ENCODE measurements at regions not wholly inside any gene's neighbourhood (a gene's known extent, or its start where the extent isn't known, plus 50 kb on each side); places are given as distances from the start of the nearest gene placed in this dataset.

DNA sequence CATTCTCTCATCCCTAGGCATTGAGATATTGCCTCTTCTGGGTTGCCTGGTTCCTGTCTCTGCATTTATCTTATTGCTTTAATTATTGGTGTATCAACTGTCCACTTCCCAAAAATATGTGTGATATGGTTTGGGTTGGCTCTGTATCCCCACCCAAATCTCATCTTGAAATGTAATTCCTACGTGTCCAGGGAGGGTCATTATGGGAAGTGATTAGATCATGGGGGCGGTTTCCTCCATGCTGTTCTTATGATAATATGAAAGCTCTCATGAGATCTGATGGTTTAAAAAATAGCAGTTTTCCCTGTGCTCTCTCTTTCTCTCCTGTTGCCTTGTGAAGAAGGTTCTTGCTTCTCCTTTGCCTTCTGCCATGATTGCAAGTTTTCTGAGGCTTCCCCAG is 308.3 kb upstream of the HS3ST1 start (continued):
- TF ChIP-seq, protein P1, sequence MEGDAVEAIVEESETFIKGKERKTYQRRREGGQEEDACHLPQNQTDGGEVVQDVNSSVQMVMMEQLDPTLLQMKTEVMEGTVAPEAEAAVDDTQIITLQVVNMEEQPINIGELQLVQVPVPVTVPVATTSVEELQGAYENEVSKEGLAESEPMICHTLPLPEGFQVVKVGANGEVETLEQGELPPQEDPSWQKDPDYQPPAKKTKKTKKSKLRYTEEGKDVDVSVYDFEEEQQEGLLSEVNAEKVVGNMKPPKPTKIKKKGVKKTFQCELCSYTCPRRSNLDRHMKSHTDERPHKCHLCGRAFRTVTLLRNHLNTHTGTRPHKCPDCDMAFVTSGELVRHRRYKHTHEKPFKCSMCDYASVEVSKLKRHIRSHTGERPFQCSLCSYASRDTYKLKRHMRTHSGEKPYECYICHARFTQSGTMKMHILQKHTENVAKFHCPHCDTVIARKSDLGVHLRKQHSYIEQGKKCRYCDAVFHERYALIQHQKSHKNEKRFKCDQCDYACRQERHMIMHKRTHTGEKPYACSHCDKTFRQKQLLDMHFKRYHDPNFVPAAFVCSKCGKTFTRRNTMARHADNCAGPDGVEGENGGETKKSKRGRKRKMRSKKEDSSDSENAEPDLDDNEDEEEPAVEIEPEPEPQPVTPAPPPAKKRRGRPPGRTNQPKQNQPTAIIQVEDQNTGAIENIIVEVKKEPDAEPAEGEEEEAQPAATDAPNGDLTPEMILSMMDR (IDR thresholded peaks at IDR 0.05; ENCODE audit: control extremely low read depth in 1 of 3, insufficient read depth in 1 of 3, low read depth in 1 of 3, low read length in 3 of 3), result no peak
- no peak for TF ChIP-seq PHF8 (conservative IDR thresholded peaks at IDR 0.05; ENCODE audit: low read depth, low read length)
- no peak for TF ChIP-seq POU5F1 (IDR thresholded peaks at IDR 0.05; ENCODE audit: low read depth, low read length)
- no peak for TF ChIP-seq HDAC6 (IDR thresholded peaks at IDR 0.05; ENCODE audit: low read depth, low read length)
- no peak for TF ChIP-seq CTBP2 (IDR thresholded peaks at IDR 0.05; ENCODE audit: borderline replicate concordance, insufficient read depth, insufficient read length, low read length)
- TF ChIP-seq FOSL1 (IDR thresholded peaks at IDR 0.05; ENCODE audit: insufficient read depth, low read depth, low read length), result no peak
